Gastrocnemius medialis (tissue), 4 donors: ENCODE measurements at regions not wholly inside any gene's neighbourhood (a gene's known extent, or its start where the extent isn't known, plus 50 kb on each side); places are given as distances from the start of the nearest gene placed in this dataset.

Experiments
- CTCF ChIP-seq, 5 experiments: fragments of 450-650 bp in 3 of 5; fragments of 200-600 bp in 2 of 5; sonication (generic) in 2 of 5; IDR thresholded peaks in 4 of 5; conservative IDR thresholded peaks in 1 of 5; 1 replicate in 4 of 5; 2 replicates in 1 of 5; pipeline ENCODE4 v1.5.1; 2016 to 2019; ENCODE audit warnings: antibody characterized with exemption in 5 of 5, mild to moderate bottlenecking in 3 of 5, moderate library complexity in 3 of 5
- POLR2A ChIP-seq, 2 donors: fragments of 450-650 bp; IDR thresholded peaks; one replicate each; pipeline ENCODE4 v1.6.1; 2017; ENCODE audit warnings: antibody characterized with exemption in 2 of 2, mild to moderate bottlenecking in 2 of 2, moderate library complexity in 2 of 2

- no peak for TF ChIP-seq CTCF (IDR thresholded peaks at IDR 0.05 in 4 of 5, conservative IDR thresholded peaks at IDR 0.05 in 1 of 5)
- no peak for TF ChIP-seq POLR2A (IDR thresholded peaks at IDR 0.05)
Observed at GRCh38 chr10:112884179-112884504, 65.9 kb upstream of the TCF7L2 start.
